CD14-positive monocyte (primary cell): ENCODE measurements at regions not wholly inside any gene's neighbourhood (a gene's known extent, or its start where the extent isn't known, plus 50 kb on each side); places are given as distances from the start of the nearest gene placed in this dataset.

Experiments
- DNase-seq, 3 donors: peaks; one replicate each; pipeline ENCODE4 v3.0.0-alpha.2; 2011 to 2022
- H2AFZ ChIP-seq: 2 replicates; pipeline ENCODE4 v1.6.0; 2012; ENCODE audit warnings: mild to moderate bottlenecking, low read depth, low read length, inconsistent platforms; ENCODE audit not compliant: insufficient read depth, poor library complexity, severe bottlenecking
- H3K27ac ChIP-seq, 2 donors: 1 replicate in 1 of 2; 2 replicates in 1 of 2; pipeline ENCODE4 v1.5.1; 2012 to 2013; ENCODE audit warnings: low read length in 2 of 2, control low read depth in 1 of 2, inconsistent platforms in 1 of 2, low read depth in 1 of 2, mild to moderate bottlenecking in 1 of 2
- H3K27me3 ChIP-seq, 2 donors: one replicate each; pipeline versions ENCODE4 v1.6.0 to v1.6.1; 2011 to 2013; ENCODE audit warnings: low read length in 2 of 2; ENCODE audit not compliant: control insufficient read depth in 2 of 2, insufficient read depth in 2 of 2
- H3K36me3 ChIP-seq, 2 donors: replicated peaks in 1 of 2; 1 replicate in 1 of 2; 2 replicates in 1 of 2; pipeline versions ENCODE4 v1.5.1 to v1.6.1; 2012 to 2013; ENCODE audit warnings: low read length in 2 of 2, control low read depth in 1 of 2, inconsistent platforms in 1 of 2, mild to moderate bottlenecking in 1 of 2; ENCODE audit not compliant: insufficient read depth in 2 of 2, control insufficient read depth in 1 of 2
- H3K4me1 ChIP-seq, 2 donors: 1 replicate in 1 of 2; 2 replicates in 1 of 2; pipeline versions ENCODE4 v1.5.1 to v1.6.1; 2012 to 2013; ENCODE audit warnings: low read length in 2 of 2, control low read depth in 1 of 2, inconsistent platforms in 1 of 2, mild to moderate bottlenecking in 1 of 2, moderate library complexity in 1 of 2; ENCODE audit not compliant: insufficient read depth in 2 of 2, control insufficient read depth in 1 of 2
- H3K4me2 ChIP-seq: replicated peaks from 2 replicates; pipeline ENCODE3; 2012; ENCODE audit warnings: low read length, moderate library complexity, mild to moderate bottlenecking; ENCODE audit not compliant: poor library complexity, severe bottlenecking; ENCODE audit errors: extremely low read depth
- H3K4me3 ChIP-seq, 3 experiments: fragments of 200-600 bp in 1 of 3; sonication (generic) in 1 of 3; replicated peaks in 1 of 3; 1 replicate in 2 of 3; 2 replicates in 1 of 3; pipeline ENCODE4 v1.5.1; 2011 to 2013; ENCODE audit warnings: low read length in 3 of 3, mild to moderate bottlenecking in 3 of 3, control low read depth in 2 of 3, low read depth in 2 of 3, inconsistent platforms in 1 of 3, moderate library complexity in 1 of 3
- H3K79me2 ChIP-seq: 2 replicates; pipeline ENCODE4 v1.6.0; 2012; ENCODE audit warnings: mild to moderate bottlenecking, control low read depth, inconsistent platforms, low read length, moderate library complexity; ENCODE audit not compliant: insufficient read depth
- H3K9ac ChIP-seq: 2 replicates; pipeline ENCODE4 v1.6.0; 2017; ENCODE audit warnings: low read length, mild to moderate bottlenecking; ENCODE audit not compliant: insufficient read depth, poor library complexity, severe bottlenecking
- H3K9me3 ChIP-seq, 2 donors: replicated peaks in 1 of 2; 1 replicate in 1 of 2; 2 replicates in 1 of 2; pipeline versions ENCODE4 v1.5.1 to v1.6.1; 2012 to 2013; ENCODE audit warnings: low read length in 2 of 2, control low read depth in 1 of 2; ENCODE audit not compliant: control insufficient read depth in 1 of 2, insufficient read depth in 1 of 2
- H4K20me1 ChIP-seq: 2 replicates; pipeline ENCODE4 v1.6.0; 2012; ENCODE audit warnings: mild to moderate bottlenecking, low read length, control low read depth, moderate library complexity; ENCODE audit not compliant: insufficient read depth
- H3K27ac Mint-ChIP-seq, 7 donors: one replicate each; pipeline ENCODE4 v1.8.0; 2020; ENCODE audit warnings: mild to moderate bottlenecking in 7 of 7, mixed read lengths in 7 of 7, moderate library complexity in 6 of 7, inconsistent platforms in 2 of 7
- H3K27me3 Mint-ChIP-seq, 3 donors: one replicate each; pipeline ENCODE4 v1.8.0; 2021 to 2022; ENCODE audit warnings: low read depth in 3 of 3, mild to moderate bottlenecking in 3 of 3, mixed read lengths in 3 of 3, moderate library complexity in 3 of 3, inconsistent platforms in 1 of 3
- H3K36me3 Mint-ChIP-seq, 2 donors: one replicate each; pipeline ENCODE4 v1.8.0; 2020; ENCODE audit warnings: mixed read lengths in 2 of 2, inconsistent platforms in 1 of 2, mild to moderate bottlenecking in 1 of 2
- H3K4me1 Mint-ChIP-seq: one replicate; pipeline ENCODE4 v1.8.0; 2020; ENCODE audit warnings: mild to moderate bottlenecking, mixed read lengths
- H3K4me3 Mint-ChIP-seq, 2 donors: one replicate each; pipeline ENCODE4 v1.8.0; 2020; ENCODE audit warnings: mild to moderate bottlenecking in 2 of 2, mixed read lengths in 2 of 2, moderate library complexity in 1 of 2
- H3K9me3 Mint-ChIP-seq, 7 donors: one replicate each; pipeline ENCODE4 v1.8.0; 2020 to 2022; ENCODE audit warnings: mixed read lengths in 7 of 7, mild to moderate bottlenecking in 6 of 7, moderate library complexity in 6 of 7, inconsistent platforms in 2 of 7
- WGBS: methylation state at CpG from one replicate; pipeline ENCODE4 v1.1.5; 2013; ENCODE audit warnings: missing lambda C conversion rate; ENCODE audit not compliant: insufficient coverage; 5-methylcytosine and 5-hydroxymethylcytosine counted together
- intact Hi-C, 2 donors: fragments of 100-400 bp; cut with micrococcal nuclease; formaldehyde crosslinking; loops; one replicate each; pipeline versions ENCODE4 v1.15.0 to v1.15.1; 2023
- TF ChIP-seq, protein P1 (sequence below): fragments of 200-600 bp; IDR thresholded peaks from one replicate; pipeline ENCODE4 v1.8.0; 2022; ENCODE audit warnings: antibody characterized with exemption, mild to moderate bottlenecking

- no peaks in the 10 kb centered on the region for H3K4me1 ChIP-seq
These were observed 568.9 kb downstream of the ANKRD50 start for GRCh38 chr4:124143632-124144031.

DNA sequence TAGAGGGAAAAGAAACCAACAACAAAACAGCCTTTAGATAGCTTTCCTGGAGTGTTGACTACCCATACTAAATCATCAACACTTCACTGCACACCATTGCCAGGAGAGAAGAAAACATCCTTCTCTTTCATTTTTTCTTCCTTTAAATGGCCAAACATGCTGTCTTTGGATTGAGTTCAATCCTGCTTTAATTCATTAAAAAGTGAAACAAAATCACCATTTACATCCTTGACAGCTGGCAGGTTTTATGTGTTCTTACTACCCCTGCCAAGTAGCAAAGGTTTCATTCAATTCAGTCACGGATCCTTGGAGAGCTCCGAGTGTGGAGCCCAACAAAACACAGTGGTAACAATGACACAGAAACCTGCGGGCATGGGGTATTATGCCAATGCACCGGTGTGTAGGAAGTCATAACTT is 568.3 kb downstream of the ANKRD50 start:
- no peak overlapping the region for H2AFZ ChIP-seq
- H3K27me3 ChIP-seq: no peaks in the 10 kb centered on the region
- no peaks in the 10 kb centered on the region for H4K20me1 ChIP-seq
- Mint-ChIP-seq H3K27me3 (no peaks in the 10 kb centered on the region), H3K36me3 (no peaks in the 10 kb centered on the region), H3K4me1 (no peaks in the 10 kb centered on the region), H3K9me3 (peaks cover 0 to 3% (median 2%) of the 10 kb centered on the region in 7 donors), H3K27ac (no peak overlapping the region), H3K4me3 (no peak overlapping the region)
- TF ChIP-seq, protein P1, sequence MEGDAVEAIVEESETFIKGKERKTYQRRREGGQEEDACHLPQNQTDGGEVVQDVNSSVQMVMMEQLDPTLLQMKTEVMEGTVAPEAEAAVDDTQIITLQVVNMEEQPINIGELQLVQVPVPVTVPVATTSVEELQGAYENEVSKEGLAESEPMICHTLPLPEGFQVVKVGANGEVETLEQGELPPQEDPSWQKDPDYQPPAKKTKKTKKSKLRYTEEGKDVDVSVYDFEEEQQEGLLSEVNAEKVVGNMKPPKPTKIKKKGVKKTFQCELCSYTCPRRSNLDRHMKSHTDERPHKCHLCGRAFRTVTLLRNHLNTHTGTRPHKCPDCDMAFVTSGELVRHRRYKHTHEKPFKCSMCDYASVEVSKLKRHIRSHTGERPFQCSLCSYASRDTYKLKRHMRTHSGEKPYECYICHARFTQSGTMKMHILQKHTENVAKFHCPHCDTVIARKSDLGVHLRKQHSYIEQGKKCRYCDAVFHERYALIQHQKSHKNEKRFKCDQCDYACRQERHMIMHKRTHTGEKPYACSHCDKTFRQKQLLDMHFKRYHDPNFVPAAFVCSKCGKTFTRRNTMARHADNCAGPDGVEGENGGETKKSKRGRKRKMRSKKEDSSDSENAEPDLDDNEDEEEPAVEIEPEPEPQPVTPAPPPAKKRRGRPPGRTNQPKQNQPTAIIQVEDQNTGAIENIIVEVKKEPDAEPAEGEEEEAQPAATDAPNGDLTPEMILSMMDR: no peak
- H3K4me3 ChIP-seq: no peak overlapping the region
- WGBS: no CpG with 5 or more reads among the region's 4 CpGs
- H3K9ac ChIP-seq: no peak overlapping the region
- no peaks in the 10 kb centered on the region for H3K36me3 ChIP-seq
- no peaks in the 10 kb centered on the region for H3K4me1 ChIP-seq
- H3K27ac ChIP-seq: no peak overlapping the region
- intact Hi-C loops: no loop called here
- H3K9me3 ChIP-seq: no peaks in the 10 kb centered on the region
- DNase-seq: no peak
- H3K79me2 ChIP-seq: no peaks in the 10 kb centered on the region
- no peak overlapping the region for H3K4me2 ChIP-seq

More at GRCh38 chr4:124143632-124144031, 568.9 kb downstream of the ANKRD50 start:
- Histone ChIP-seq H3K36me3 (no peaks in the 10 kb centered on the region), H3K9me3 (no peaks in the 10 kb centered on the region), H3K9ac (no peak overlapping the region), H4K20me1 (no peaks in the 10 kb centered on the region), H3K27me3 (no peaks in the 10 kb centered on the region), H3K4me3 (no peak overlapping the region), H3K4me2 (no peak overlapping the region), H2AFZ (no peak overlapping the region), H3K79me2 (no peaks in the 10 kb centered on the region), H3K27ac (no peak overlapping the region)
- H3K27me3 Mint-ChIP-seq: no peaks in the 10 kb centered on the region
- no peak for DNase-seq
- H3K4me1 Mint-ChIP-seq: no peaks in the 10 kb centered on the region
- peaks cover 2 to 8% (median 4%) of the 10 kb centered on the region in 7 donors for H3K9me3 Mint-ChIP-seq
- H3K27ac Mint-ChIP-seq: no peak overlapping the region
- no peak overlapping the region for H3K4me3 Mint-ChIP-seq
- WGBS: no CpG with 5 or more reads among the region's 4 CpGs
- intact Hi-C loops: no loop called here
- no peaks in the 10 kb centered on the region for H3K36me3 Mint-ChIP-seq
- TF ChIP-seq, protein P1: no peak
